Fibroblast of mammary gland (primary cell): ENCODE measurements at regions not wholly inside any gene's neighbourhood (a gene's known extent, or its start where the extent isn't known, plus 50 kb on each side); places are given as distances from the start of the nearest gene placed in this dataset.

Experiments used
- DNase-seq: peaks from one replicate; pipeline ENCODE4 v3.0.0-alpha.2; 2010; ENCODE audit warnings: low read depth
- H3K4me3 ChIP-seq: 2 replicates; pipeline ENCODE4 v1.5.1; 2011; ENCODE audit warnings: low read depth, mild to moderate bottlenecking, low read length, moderate library complexity; ENCODE audit not compliant: control insufficient read depth
- TF ChIP-seq, protein P1 (sequence below): conservative IDR thresholded peaks from 2 replicates; pipeline ENCODE4 v1.5.1; 2011; ENCODE audit warnings: low read depth, low read length, inconsistent platforms; ENCODE audit not compliant: control insufficient read depth, insufficient read depth

DNA sequence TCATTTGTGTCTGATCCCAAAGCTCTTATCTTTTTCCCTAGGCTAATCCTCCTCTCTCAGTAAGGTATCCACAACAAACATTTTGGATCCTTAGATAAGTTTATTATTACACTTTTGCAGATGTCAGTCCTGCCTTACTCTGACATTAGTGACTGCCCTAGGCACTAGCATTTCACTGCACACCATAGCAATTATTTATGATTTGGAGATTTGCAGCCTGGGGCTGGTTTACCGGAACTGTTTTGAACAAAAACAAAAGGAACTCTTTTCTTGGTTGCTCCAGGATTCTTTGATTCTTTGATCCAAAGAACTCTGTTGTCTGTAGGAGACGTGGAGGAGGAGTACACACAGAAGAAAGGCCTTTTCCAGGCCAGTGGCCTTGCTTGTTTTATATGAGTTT is 80.4 kb downstream of the EDNRB start:
- H3K4me3 ChIP-seq, result no peak overlapping the region
- TF ChIP-seq, protein P1, sequence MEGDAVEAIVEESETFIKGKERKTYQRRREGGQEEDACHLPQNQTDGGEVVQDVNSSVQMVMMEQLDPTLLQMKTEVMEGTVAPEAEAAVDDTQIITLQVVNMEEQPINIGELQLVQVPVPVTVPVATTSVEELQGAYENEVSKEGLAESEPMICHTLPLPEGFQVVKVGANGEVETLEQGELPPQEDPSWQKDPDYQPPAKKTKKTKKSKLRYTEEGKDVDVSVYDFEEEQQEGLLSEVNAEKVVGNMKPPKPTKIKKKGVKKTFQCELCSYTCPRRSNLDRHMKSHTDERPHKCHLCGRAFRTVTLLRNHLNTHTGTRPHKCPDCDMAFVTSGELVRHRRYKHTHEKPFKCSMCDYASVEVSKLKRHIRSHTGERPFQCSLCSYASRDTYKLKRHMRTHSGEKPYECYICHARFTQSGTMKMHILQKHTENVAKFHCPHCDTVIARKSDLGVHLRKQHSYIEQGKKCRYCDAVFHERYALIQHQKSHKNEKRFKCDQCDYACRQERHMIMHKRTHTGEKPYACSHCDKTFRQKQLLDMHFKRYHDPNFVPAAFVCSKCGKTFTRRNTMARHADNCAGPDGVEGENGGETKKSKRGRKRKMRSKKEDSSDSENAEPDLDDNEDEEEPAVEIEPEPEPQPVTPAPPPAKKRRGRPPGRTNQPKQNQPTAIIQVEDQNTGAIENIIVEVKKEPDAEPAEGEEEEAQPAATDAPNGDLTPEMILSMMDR, result no peak
- no peak for DNase-seq

DNA sequence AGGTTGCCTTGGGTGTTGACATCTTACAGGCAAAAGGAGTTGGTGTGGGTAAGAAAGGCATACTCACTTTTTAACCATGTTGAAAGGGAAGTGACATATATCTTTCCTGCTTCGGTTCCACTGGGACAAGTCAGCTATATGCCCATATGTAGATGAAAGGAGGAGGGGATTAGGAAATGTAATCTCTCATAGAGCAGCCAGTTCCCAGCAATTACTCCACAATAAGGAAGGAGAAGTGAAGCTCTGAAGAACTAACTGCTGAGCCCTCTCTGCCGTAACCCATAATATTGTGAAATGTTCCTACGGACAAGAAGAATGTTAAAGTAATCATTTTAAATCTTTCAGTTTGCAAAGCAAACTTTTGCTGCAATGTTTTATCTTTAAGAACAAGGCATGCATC is 82.2 kb downstream of the EDNRB start:
- TF ChIP-seq, protein P1, result no peak
- no peak overlapping the region for H3K4me3 ChIP-seq
- peak; percentile 27 for DNase-seq

DNA sequence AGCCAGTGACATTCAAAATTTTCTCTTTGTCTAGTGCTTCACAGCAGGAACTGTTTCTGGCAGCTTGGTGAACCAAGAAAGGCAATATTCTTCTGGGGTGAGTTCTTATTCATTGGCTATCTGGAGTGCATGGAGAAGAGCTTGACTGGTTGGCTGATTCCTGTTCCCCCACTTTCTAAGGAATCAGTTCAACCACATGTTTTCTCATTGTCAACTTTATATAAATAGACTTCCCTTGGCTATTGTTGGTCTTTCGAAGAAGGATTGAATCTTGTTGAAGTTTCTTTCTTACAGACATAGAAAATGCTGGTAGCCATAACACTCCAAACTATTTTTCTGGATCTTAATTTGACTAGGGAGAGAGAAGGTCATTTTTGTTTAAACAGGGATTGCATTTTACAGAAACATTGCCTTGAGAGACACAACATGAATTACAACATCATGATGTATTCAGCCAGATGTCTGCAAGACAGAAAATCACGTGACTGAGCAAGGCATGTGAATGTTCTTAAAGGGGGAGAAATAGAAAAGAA is 85.2 kb downstream of the EDNRB start:
- TF ChIP-seq, protein P1, result no peak
- no peak overlapping the region for H3K4me3 ChIP-seq
- peak; percentile 87 for DNase-seq

DNA sequence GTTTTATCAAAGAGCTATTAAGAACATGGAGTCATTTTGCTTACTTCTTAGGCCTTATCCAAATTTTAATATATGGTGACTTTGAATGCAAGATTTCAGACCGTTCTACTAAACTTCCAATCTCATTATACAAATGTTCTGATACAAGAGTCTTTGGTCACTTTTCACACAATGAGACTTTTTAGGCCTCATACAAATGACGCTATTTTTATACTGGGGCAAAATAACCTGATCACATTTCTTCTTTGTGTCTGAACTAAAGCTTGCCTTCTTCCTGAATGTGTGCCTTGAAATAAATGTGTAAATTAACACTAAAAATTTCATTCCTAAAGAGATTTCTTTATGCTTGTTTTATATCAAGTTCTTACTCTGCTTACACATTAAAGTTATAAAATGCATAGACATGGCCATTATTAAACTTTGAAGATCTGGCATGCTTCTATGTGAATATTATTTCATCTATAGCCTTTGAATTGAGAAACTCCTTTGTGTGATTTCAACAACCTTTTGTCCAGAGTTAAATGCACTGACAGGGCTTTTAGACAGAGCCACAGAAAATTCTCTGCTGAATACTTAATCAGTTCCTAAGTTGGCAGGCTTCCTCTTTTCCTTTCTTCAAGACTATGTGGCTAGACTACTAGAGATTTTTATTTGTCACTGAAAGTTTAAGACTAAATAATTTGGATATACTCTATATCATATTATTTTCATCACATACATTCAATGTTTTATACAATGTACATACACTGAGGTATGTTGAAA is 86.1 kb downstream of the EDNRB start:
- TF ChIP-seq, protein P1, result no peak
- H3K4me3 ChIP-seq, result no peak overlapping the region
- DNase-seq, result peak; percentile 61

DNA sequence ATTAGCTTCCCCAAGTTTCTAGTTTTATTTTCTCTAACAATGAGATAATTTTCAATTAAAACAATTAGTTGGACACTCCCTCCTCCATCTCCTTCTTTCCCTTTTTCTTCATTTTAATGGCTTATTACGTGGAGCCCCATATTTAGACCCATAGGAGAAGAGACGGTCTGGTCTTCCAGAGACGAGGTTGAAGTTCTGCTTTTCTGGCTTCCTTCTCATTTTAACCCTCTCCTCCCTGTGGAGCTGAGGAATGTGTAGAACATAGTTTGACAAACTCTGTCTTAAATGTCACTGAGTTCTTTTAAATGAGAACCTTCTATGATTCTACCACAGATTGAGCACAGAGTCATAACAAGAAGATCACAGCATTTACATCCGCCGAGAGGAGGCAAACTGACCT is 86.8 kb downstream of the EDNRB start:
- TF ChIP-seq, protein P1, result no peak
- DNase-seq, result no peak
- H3K4me3 ChIP-seq, result no peak overlapping the region

DNA sequence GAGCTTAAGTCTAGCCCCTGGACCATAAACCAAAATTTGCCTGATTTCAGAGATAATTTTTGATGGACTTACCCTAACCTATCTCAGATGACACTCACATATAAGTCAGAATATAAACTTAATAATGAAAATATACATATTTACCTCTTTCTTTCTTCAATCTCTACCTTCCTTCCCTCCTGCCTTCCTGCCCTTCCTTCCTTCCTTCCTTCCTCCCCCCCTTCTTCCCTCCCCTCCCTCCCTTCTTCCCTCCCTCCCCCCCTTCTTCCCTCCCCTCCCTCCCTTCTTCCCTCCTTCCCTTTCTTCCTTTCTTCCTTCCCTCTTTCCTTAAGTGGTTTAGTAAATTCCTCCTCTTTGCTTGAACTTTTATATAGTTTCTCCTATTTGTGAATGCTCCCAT is 88.7 kb downstream of the EDNRB start:
- TF ChIP-seq, protein P1, result no peak
- DNase-seq, result no peak

DNA sequence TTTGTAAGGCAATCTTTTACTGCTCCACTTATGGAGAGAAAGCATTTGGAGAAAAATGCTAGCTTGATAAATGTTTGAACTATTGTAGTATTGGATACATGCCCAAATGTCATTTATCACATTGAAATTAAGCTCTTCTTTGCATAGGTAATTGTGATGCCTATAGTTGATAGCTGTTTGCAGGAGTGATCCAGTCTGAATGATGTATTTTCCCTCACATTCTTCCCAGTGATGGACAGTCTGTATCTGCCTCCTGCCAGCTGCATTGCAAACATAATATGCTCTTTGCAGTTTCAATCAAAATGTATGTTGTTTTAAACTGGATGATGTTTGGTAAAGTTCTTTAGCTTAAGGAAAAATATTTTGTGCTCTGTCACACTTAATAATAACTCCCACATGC is 89.8 kb downstream of the EDNRB start:
- TF ChIP-seq, protein P1, result no peak
- no peak for DNase-seq

More for the DNA sequence above, 88.7 kb downstream of the EDNRB start:
- H3K4me3 ChIP-seq, result no peak overlapping the region

More for the DNA sequence above, 89.8 kb downstream of the EDNRB start:
- no peak overlapping the region for H3K4me3 ChIP-seq
